PC-9 (cell line): ENCODE measurements at regions not wholly inside any gene's neighbourhood (a gene's known extent, or its start where the extent isn't known, plus 50 kb on each side); places are given as distances from the start of the nearest gene placed in this dataset.

Experiments used
- BruUV-seq: library from RNA; stranded (reverse); fragments of 400-500 nt; replicated peaks from 2 replicates; lab custom pipeline; 2021; lab: Mats Ljungman, UMichigan
- CTCF ChIA-PET: fragments of 300-600 bp; sonication (Branson Sonifier 250); formaldehyde crosslinking; loops from one replicate; lab custom pipeline; 2022; ENCODE audit warnings: antibody characterized with exemption; lab: Charles Lee
- POLR2A ChIA-PET: fragments of 300-600 bp; sonication (Branson Sonifier 250); formaldehyde crosslinking; loops from one replicate; lab custom pipeline; 2022; ENCODE audit warnings: antibody characterized with exemption; ENCODE audit not compliant: unreplicated experiment; lab: Charles Lee
- DNase-seq, 2 experiments: peaks; one replicate each; pipeline versions ENCODE4 v3.0.0 to v3.0.0-alpha.2; 2015 to 2022; ENCODE audit warnings: mixed read lengths in 1 of 2
- H2AFZ ChIP-seq: fragments of 200-600 bp; sonication (generic); 2 replicates; pipeline ENCODE4 v1.8.1; 2017; ENCODE audit warnings: antibody characterized with exemption
- H3F3A ChIP-seq: fragments of 200-600 bp; sonication (generic); 2 replicates; pipeline ENCODE4 v1.8.1; 2017; ENCODE audit warnings: antibody characterized with exemption, mild to moderate bottlenecking, low read depth; ENCODE audit not compliant: insufficient read depth
- H3K27ac ChIP-seq: fragments of 200-600 bp; sonication (generic); 2 replicates; pipeline ENCODE4 v1.6.1; 2016; ENCODE audit warnings: mixed run types
- H3K27me3 ChIP-seq: fragments of 200-600 bp; sonication (generic); 2 replicates; pipeline ENCODE4 v1.6.1; 2016; ENCODE audit warnings: low read depth, mixed run types; ENCODE audit not compliant: insufficient read depth
- H3K36me3 ChIP-seq: fragments of 200-600 bp; sonication (generic); 2 replicates; pipeline ENCODE4 v1.6.1; 2016; ENCODE audit warnings: low read depth, mixed run types
- H3K4me1 ChIP-seq: fragments of 200-600 bp; sonication (generic); replicated peaks from 2 replicates; pipeline ENCODE4 v1.6.1; 2016; ENCODE audit warnings: mixed run types; ENCODE audit not compliant: insufficient read depth
- H3K4me2 ChIP-seq: fragments of 200-600 bp; sonication (generic); 2 replicates; pipeline ENCODE4 v1.6.1; 2017; ENCODE audit warnings: mixed run types
- H3K4me3 ChIP-seq: fragments of 200-600 bp; sonication (generic); 2 replicates; pipeline ENCODE4 v1.6.1; 2016; ENCODE audit warnings: mixed run types
- H3K79me2 ChIP-seq: fragments of 200-600 bp; sonication (generic); 2 replicates; pipeline ENCODE4 v1.6.1; 2017; ENCODE audit warnings: low read depth, mixed run types
- H3K9me2 ChIP-seq: fragments of 200-600 bp; sonication (generic); 2 replicates; pipeline ENCODE4 v1.8.1; 2017; ENCODE audit warnings: mild to moderate bottlenecking; ENCODE audit not compliant: insufficient read depth
- H3K9me3 ChIP-seq: fragments of 200-600 bp; sonication (generic); 2 replicates; pipeline ENCODE4 v1.8.1; 2016; ENCODE audit warnings: low read depth; ENCODE audit not compliant: insufficient read depth
- H4K20me1 ChIP-seq: fragments of 200-600 bp; sonication (generic); 2 replicates; pipeline ENCODE4 v1.8.1; 2017; ENCODE audit not compliant: insufficient read depth
- EZH2 ChIP-seq: fragments of 200-600 bp; sonication (generic); IDR thresholded peaks from 2 replicates; pipeline ENCODE4 v1.8.0; 2017; ENCODE audit warnings: antibody characterized with exemption, low read depth
- intact Hi-C: fragments of 100-400 bp; cut with micrococcal nuclease; formaldehyde crosslinking; loops from one replicate; pipeline ENCODE4 v1.10.0; 2022; ENCODE audit not compliant: unreplicated experiment
- TF ChIP-seq, protein P1 (sequence below): fragments of 200-600 bp; sonication (generic); conservative IDR thresholded peaks from 2 replicates; pipeline ENCODE4 v1.6.1; 2017; ENCODE audit warnings: mixed run types, antibody characterized with exemption, mild to moderate bottlenecking, moderate library complexity

DNA sequence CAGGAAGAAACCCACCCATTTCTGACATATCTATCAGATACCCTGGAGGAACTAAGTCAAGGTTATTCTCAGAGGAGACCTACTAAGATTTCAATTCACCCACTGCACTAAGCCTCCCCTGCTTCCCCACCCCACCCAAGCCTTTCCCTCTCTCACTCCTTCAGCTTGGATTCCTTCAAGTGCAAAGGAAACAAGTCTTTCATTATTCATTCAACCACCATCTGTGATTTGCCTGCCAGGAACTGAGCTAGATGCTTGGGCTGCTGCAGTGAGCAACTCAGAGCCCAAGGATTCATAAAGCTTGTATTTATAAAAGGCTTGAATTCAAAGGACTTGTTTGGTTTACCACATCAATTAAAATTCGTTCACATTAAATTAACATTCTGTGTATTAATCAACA lies 161.3 kb downstream of the GXYLT1 start:
- H3K9me2 ChIP-seq, result no peaks in the 10 kb centered on the region
- H4K20me1 ChIP-seq, result no peaks in the 10 kb centered on the region
- ChIA-PET POLR2A (no interaction called here), CTCF (no interaction called here)
- H3K4me1 ChIP-seq, result no peaks in the 10 kb centered on the region
- intact Hi-C loops, result no loop called here
- no peak overlapping the region for H3K4me2 ChIP-seq
- H3K36me3 ChIP-seq, result no peaks in the 10 kb centered on the region
- H3K79me2 ChIP-seq, result no peaks in the 10 kb centered on the region
- H3K9me3 ChIP-seq, result no peaks in the 10 kb centered on the region
- no peak overlapping the region for H3K27ac ChIP-seq
- H3K27me3 ChIP-seq, result no peaks in the 10 kb centered on the region
- TF ChIP-seq, protein P1, sequence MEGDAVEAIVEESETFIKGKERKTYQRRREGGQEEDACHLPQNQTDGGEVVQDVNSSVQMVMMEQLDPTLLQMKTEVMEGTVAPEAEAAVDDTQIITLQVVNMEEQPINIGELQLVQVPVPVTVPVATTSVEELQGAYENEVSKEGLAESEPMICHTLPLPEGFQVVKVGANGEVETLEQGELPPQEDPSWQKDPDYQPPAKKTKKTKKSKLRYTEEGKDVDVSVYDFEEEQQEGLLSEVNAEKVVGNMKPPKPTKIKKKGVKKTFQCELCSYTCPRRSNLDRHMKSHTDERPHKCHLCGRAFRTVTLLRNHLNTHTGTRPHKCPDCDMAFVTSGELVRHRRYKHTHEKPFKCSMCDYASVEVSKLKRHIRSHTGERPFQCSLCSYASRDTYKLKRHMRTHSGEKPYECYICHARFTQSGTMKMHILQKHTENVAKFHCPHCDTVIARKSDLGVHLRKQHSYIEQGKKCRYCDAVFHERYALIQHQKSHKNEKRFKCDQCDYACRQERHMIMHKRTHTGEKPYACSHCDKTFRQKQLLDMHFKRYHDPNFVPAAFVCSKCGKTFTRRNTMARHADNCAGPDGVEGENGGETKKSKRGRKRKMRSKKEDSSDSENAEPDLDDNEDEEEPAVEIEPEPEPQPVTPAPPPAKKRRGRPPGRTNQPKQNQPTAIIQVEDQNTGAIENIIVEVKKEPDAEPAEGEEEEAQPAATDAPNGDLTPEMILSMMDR, result no peak
- no peak for TF ChIP-seq EZH2
- no peak for DNase-seq
- no peak overlapping the region for H2AFZ ChIP-seq
- no peak overlapping the region for H3K4me3 ChIP-seq
- H3F3A ChIP-seq, result no peaks in the 10 kb centered on the region
- no TSS peak for BruUV-seq

DNA sequence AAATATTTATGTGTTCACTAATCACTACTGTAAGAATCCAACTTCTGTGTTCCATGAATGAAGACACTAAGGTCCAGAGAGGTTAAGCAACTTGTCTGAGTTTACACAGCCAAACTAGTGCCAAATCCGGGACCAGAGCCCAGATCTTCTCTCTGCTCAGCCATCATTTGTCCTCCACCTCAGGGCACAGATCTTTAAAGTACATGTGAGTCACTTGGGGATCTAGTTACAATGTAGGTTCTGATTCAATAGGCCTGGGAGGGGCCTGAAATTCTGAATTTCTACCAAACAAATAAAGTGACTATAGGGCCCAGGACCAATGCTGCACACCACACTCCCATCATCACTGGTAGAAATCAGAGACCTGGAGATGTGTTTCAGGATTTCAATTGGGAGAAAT lies 162.9 kb downstream of the GXYLT1 start:
- intact Hi-C loops, result no loop called here
- BruUV-seq, result no TSS peak
- POLR2A ChIA-PET, result no interaction called here

DNA sequence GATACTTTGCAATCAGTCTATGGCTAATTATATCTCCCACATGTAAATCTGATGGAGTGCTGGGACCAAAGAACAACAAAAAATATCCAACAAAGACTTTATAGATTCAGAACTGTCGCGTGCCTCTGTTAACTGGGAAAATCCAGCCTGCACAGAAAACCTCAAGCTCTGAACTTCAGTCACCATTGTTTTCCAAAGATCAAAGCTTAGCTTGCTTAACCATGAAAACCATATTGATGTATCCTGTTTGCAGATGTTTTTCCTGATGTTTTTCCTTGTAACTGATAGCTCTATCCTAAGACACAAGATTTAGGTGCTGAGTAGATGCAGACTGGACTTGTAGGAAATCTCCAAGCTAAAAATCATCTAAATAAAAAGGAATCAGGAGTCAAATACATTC lies 163.7 kb downstream of the GXYLT1 start:
- H2AFZ ChIP-seq, result no peak overlapping the region
- DNase-seq, result no peak
- H3K4me3 ChIP-seq, result no peak overlapping the region
- no peaks in the 10 kb centered on the region for H3F3A ChIP-seq
- H3K79me2 ChIP-seq, result no peaks in the 10 kb centered on the region
- no peak overlapping the region for H3K27ac ChIP-seq
- CTCF ChIA-PET, result no interaction called here
- POLR2A ChIA-PET, result no interaction called here
- H3K36me3 ChIP-seq, result no peaks in the 10 kb centered on the region
- intact Hi-C loops, result no loop called here
- H3K27me3 ChIP-seq, result no peaks in the 10 kb centered on the region
- no peaks in the 10 kb centered on the region for H3K4me1 ChIP-seq
- no peaks in the 10 kb centered on the region for H3K9me3 ChIP-seq
- no peak for TF ChIP-seq EZH2
- TF ChIP-seq, protein P1, result no peak
- no TSS peak for BruUV-seq
- no peaks in the 10 kb centered on the region for H3K9me2 ChIP-seq
- H3K4me2 ChIP-seq, result no peak overlapping the region
- H4K20me1 ChIP-seq, result no peaks in the 10 kb centered on the region

More for the DNA sequence above, 162.9 kb downstream of the GXYLT1 start:
- TF ChIP-seq, protein P1, result no peak
- no peak for TF ChIP-seq EZH2
- Histone ChIP-seq H3K4me3 (no peak overlapping the region), H3K4me2 (no peak overlapping the region), H3K9me2 (no peaks in the 10 kb centered on the region), H3K9me3 (no peaks in the 10 kb centered on the region), H3K27ac (no peak overlapping the region), H4K20me1 (no peaks in the 10 kb centered on the region), H3K27me3 (no peaks in the 10 kb centered on the region), H3F3A (no peaks in the 10 kb centered on the region), H3K36me3 (no peaks in the 10 kb centered on the region), H3K4me1 (no peaks in the 10 kb centered on the region), H2AFZ (no peak overlapping the region), H3K79me2 (no peaks in the 10 kb centered on the region)
- DNase-seq, result no peak
- CTCF ChIA-PET, result no interaction called here
